Keratinocyte (primary cell): ENCODE measurements at regions not wholly inside any gene's neighbourhood (a gene's known extent, or its start where the extent isn't known, plus 50 kb on each side); places are given as distances from the start of the nearest gene placed in this dataset.

Experiments
- CTCF ChIP-seq, 3 experiments: IDR thresholded peaks in 1 of 3; conservative IDR thresholded peaks in 1 of 3; optimal IDR thresholded peaks in 1 of 3; 2 replicates in 2 of 3; 3 replicates in 1 of 3; pipeline versions ENCODE3 to v1.5.1; 2011; ENCODE audit warnings: low read length in 3 of 3, mild to moderate bottlenecking in 3 of 3, moderate library complexity in 2 of 3, control low read depth in 1 of 3, inconsistent platforms in 1 of 3; ENCODE audit not compliant: insufficient read depth in 2 of 3; ENCODE audit errors: extremely low read depth in 1 of 3
- EZH2 ChIP-seq: IDR thresholded peaks from one replicate; pipeline ENCODE4 v1.6.1; 2012; ENCODE audit warnings: inconsistent platforms, mild to moderate bottlenecking, low read length, moderate library complexity

GRCh38 chr4:137106733-137107132 is 425.6 kb downstream of the PCDH18 start:
- TF ChIP-seq CTCF (optimal IDR thresholded peaks at IDR 0.05 in 1 of 3, IDR thresholded peaks at IDR 0.05 in 1 of 3, conservative IDR thresholded peaks at IDR 0.05 in 1 of 3; ENCODE audit: extremely low read depth in 1 of 3, insufficient read depth in 2 of 3, low read length in 3 of 3): no peak
- no peak for TF ChIP-seq EZH2
